ENCODE measurements at regions not wholly inside any gene's neighbourhood (a gene's known extent, or its start where the extent isn't known, plus 50 kb on each side); places are given as distances from the start of the nearest gene placed in this dataset.

- Histone ChIP-seq H3K4me1 (no peaks in the 10 kb centered on the region), H3K27ac (no peak overlapping the region), H3K27me3 (no peaks in the 10 kb centered on the region), H3K4me3 (no peak overlapping the region), H3K9me3 (no peaks in the 10 kb centered on the region), H3K36me3 (no peaks in the 10 kb centered on the region)
- no peak for TF ChIP-seq EP300 (IDR thresholded peaks at IDR 0.05)
- no peak for TF ChIP-seq CTCF (IDR thresholded peaks at IDR 0.05)
- no peak for TF ChIP-seq POLR2AphosphoS5 (IDR thresholded peaks at IDR 0.05)
- no peak for TF ChIP-seq POLR2A (IDR thresholded peaks at IDR 0.05)
- 93% methylated on average over 1 of the region's 1 CpG; no CpG with 5 or more reads in 1 of the 2 donors for WGBS, 2 donors (ENCODE audit: low coverage in 1 of 2)
- no peak for ATAC-seq
These were observed 71.7 kb upstream of the CCDC196 start for GRCh38 chr14:66414511-66414910.

GRCh38 chr14:66420251-66421006, 65.7 kb upstream of the CCDC196 start:
- no peaks in the 10 kb centered on the region for H3K9me3 ChIP-seq
- H3K4me3 ChIP-seq: no peak overlapping the region
- no peak for ATAC-seq
- H3K4me1 ChIP-seq: no peaks in the 10 kb centered on the region
- TF ChIP-seq POLR2A (IDR thresholded peaks at IDR 0.05) (no peak), EP300 (IDR thresholded peaks at IDR 0.05) (no peak), POLR2AphosphoS5 (IDR thresholded peaks at IDR 0.05) (no peak), CTCF (IDR thresholded peaks at IDR 0.05) (no peak)
- H3K27me3 ChIP-seq: no peaks in the 10 kb centered on the region
- H3K27ac ChIP-seq: no peak overlapping the region
- WGBS, 2 donors (ENCODE audit: low coverage in 1 of 2): 80 to 83% methylated on average over 2 of the region's 2 CpGs
- no peaks in the 10 kb centered on the region for H3K36me3 ChIP-seq

GRCh38 chr14:66421990-66422946, 63.9 kb upstream of the CCDC196 start:
- 56 to 79% methylated on average over 6 of the region's 6 CpGs for WGBS, 2 donors (ENCODE audit: low coverage in 1 of 2)
- no peaks in the 10 kb centered on the region for H3K4me1 ChIP-seq
- no peak for ATAC-seq

GRCh38 chr14:66425402-66425801, 60.8 kb upstream of the CCDC196 start:
- no peak overlapping the region for H3K27ac ChIP-seq

More at GRCh38 chr14:66421990-66422946, 63.9 kb upstream of the CCDC196 start:
- no peak for TF ChIP-seq EP300 (IDR thresholded peaks at IDR 0.05)
- TF ChIP-seq CTCF (IDR thresholded peaks at IDR 0.05): no peak
- TF ChIP-seq POLR2AphosphoS5 (IDR thresholded peaks at IDR 0.05): no peak
- no peak for TF ChIP-seq POLR2A (IDR thresholded peaks at IDR 0.05)
- no peaks in the 10 kb centered on the region for H3K9me3 ChIP-seq
- H3K27me3 ChIP-seq: no peaks in the 10 kb centered on the region
- H3K4me3 ChIP-seq: no peak overlapping the region
- H3K27ac ChIP-seq: no peak overlapping the region
- H3K36me3 ChIP-seq: no peaks in the 10 kb centered on the region

More at GRCh38 chr14:66425402-66425801, 60.8 kb upstream of the CCDC196 start:
- WGBS, 2 donors (ENCODE audit: low coverage in 1 of 2): 60 to 64% methylated on average over 1 to 5 of the region's 5 CpGs
- no peaks in the 10 kb centered on the region for H3K9me3 ChIP-seq
- no peaks in the 10 kb centered on the region for H3K36me3 ChIP-seq
- H3K27me3 ChIP-seq: no peaks in the 10 kb centered on the region
- no peaks in the 10 kb centered on the region for H3K4me1 ChIP-seq
- no peak for TF ChIP-seq CTCF (IDR thresholded peaks at IDR 0.05)
- no peak for TF ChIP-seq EP300 (IDR thresholded peaks at IDR 0.05)
- no peak for TF ChIP-seq POLR2A (IDR thresholded peaks at IDR 0.05)
- no peak for TF ChIP-seq POLR2AphosphoS5 (IDR thresholded peaks at IDR 0.05)
- no peak overlapping the region for H3K4me3 ChIP-seq
- ATAC-seq: no peak
